ENCODE measurements at regions not wholly inside any gene's neighbourhood (a gene's known extent, or its start where the extent isn't known, plus 50 kb on each side); places are given as distances from the start of the nearest gene placed in this dataset.
"Not testable (repeated sequence)": the region's sequence is repeated elsewhere in the genome, so short reads cannot be mapped to it uniquely, and the experiment has no call there.

DNA sequence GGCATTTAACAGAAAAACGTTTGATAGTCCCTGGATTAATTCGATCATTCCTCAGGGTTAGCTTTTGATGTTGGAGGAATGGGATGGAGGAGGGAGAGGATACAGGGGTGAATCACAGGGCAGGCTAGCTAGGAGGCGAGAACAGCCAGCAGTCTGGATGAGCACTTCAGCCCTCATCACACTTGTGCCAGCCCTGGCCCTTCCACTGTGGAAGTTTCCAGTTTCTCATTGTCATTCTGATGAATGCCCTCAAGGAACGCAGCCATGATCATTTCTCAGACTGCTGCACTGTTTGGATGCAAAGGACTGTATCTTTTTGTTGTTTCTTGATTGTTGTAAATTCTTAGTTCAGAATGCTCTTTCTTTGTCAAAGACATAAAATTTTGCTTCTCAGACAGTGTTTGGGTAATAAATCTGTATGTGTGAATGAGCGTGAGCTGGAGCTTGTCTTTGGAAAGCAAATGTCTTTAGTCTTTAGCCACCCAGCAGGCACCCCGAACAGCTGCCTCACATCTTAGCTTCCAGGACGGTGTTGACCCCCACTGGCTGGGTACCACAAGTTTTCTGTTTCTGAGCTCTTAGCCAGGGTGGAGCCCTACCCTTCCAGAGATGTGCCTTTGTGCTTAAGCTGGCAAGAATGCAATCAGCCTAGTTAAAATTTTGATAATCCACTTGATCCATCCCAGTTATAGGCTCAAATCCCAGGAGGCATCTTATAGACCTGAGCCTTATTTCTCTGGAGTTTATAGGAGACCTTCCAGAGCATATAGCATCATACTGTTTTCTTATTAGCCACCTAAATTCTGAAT lies 121.1 kb downstream of the PDCD6IP start:
- no peak for DNase-seq (ENCODE audit: low spot score)

DNA sequence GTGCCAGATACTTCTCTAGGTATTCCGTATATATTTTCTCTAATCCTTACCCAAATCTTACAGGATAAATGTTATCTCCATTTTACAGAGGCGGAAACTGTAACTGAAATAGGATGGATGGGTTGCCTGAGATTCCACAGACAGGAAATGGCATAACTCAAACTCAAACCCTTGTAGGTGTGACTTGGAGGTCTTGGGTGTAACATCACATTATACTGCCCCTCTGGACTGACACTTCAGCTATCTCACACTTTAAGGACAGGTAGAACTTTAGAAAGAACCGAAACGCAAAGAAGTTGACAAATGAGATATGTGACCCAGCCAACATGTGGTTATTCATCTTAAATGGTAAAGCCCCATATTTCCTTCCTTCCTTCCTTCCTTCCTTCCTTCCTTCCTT lies 122.1 kb downstream of the PDCD6IP start:
- DNase-seq (ENCODE audit: low spot score), result no peak

DNA sequence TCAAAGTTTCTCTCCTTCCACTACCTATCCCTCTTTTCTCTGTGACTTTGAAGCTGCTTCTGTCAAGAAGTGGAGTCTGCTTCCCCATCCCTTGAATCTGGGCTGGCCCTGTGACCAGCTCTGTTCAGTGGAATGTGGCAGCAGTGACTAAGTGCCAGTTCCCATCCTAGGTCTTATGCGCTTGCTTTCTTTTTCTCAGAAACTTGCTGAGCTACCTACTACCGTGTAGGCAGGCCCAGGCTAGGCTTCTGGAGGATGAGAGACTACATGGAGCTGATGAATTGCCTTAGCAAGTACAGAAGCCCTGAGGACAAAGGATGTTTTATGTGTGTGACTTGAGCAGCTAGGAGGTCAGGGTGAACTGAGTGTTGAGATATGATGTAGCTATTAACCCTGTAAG lies 123.2 kb downstream of the PDCD6IP start:
- no peak for DNase-seq (ENCODE audit: low spot score)

DNA sequence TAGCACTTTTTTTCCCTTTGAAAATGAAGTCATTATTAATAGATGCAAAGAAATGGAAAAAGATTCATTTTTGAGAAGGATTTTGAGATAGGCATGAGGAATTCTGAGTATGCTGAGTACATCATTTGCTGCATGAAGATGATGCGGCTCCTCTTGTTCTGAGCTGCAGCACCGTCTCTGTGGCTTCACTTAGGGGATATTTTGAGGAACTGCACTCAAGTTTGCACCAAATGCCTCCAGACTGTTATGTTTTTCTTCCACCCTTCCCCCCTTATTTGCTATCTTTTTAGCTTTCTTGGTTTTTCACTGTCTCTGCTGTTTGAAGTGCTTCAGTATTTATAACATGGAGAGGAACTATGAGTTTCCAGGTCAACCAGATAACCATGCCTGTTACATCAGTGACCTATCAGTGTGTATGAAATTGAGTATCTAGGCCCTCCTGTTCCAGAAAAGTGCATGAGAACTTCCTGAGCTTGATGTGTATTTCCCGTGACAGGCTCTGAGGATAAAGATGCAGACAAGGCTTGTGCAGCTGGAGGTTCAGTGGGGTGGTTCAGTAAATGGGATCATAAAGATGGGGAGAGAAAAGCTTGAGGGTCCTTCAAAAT lies 128.7 kb downstream of the PDCD6IP start:
- no peak for DNase-seq (ENCODE audit: low spot score)

DNA sequence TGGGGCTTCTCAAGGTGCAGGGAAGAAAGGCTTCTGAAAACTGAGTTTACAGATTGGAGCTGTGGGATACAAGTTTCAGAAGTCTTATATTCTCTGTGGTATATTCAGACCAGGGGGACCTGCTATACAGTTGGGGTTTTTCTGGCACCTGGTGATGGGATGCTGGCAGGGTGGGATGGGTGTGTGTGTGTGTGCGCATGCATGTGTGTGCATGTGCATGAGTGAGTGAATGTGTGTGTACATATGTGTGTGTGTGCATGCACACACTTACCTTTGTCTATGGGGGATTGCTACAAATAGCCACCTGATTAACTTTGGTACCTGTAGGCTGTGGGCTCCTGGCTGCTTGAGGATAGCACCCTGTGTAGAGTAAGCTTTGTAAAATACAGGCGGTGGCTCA lies 131.4 kb downstream of the PDCD6IP start:
- no peak for DNase-seq (ENCODE audit: low spot score)

DNA sequence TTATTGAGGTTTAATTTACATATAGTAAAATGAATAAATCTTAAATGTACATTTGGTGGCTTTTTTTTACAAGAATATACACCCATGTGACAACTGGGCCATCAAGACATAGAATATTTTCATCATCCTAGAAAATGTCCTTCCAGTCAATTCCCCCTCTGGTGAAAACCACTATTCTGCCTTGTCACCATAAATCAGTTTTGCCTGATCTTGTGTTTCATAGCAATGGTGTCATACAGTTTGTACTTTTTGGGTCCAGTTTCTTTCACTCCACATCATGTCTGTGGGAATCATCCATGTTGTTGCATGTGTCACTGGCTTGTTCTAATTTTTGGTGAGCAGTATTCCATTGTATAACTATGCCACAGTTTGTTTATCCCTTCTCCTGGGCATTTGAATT lies 133.1 kb downstream of the PDCD6IP start:
- no peak for DNase-seq (ENCODE audit: low spot score)

DNA sequence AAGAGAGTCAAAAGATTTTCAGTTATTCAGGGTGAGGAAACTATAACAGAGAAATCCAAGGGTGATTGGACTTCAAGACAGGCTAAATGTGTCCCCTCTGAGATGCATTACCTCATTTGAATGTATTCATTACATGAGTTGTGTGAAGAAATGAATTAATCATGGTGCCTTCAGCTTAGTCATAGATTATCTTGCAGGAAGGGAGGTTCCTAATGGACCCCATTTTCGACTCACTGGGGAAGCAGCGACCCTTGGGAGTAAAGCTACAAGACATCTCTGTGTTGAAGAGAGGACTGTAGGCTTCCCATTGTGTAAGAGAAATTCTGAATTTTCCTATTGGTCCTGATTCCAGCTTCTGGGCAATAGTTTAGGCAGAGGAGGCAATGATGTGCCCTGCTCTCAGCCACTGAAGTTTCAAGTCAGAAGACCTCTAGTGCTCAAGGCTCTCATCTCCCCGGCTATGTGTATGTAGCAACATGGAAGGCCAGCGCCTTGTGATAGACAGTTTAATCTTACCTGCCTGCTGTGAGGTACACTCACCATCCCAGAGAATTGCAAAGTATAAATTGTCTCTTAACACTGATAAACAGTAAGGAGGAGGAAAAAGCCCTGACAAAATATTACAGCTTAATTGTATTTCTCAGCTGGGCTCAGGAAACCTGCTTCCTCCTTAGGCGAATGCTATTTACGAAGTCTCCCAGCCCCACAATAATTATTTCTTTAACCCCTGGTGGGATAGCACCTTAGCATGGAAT lies 133.8 kb downstream of the PDCD6IP start:
- DNase-seq (ENCODE audit: low spot score), result no peak

DNA sequence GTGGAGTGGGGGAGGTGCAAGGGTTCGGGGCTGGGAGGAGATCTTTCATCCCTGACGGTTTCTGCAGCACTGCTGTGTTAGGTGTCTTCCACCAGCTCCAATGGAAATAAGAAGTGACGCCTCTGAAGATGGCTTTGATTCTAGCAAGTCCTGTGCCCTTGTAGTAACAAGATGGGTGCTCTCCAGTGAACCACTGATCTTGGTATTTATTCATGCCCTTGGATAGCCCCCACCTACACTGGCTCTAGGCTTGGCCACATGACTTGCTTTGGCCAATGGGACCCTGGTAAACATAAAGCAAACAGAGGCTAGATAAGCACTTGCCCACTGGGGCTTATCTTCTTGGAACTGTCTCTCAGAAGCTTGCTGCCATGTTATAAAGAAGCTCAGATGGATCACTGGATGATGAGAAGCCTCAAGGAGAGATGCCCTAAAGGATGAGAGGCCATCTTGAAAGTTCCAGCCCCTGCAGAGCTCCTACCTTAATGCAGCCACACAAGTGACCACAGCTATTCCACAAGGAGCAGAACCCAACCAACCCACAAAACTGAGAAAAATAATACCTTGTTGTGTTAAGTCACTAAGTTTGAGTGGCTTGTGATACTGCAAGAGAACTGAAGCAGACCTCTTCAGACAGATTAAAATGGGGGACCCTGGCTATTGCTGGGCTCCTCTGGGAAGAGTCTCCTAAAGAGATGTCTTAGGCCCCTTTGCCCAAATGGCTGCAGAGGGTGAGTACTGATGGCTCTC lies 137.9 kb downstream of the PDCD6IP start:
- DNase-seq (ENCODE audit: low spot score), result no peak

DNA sequence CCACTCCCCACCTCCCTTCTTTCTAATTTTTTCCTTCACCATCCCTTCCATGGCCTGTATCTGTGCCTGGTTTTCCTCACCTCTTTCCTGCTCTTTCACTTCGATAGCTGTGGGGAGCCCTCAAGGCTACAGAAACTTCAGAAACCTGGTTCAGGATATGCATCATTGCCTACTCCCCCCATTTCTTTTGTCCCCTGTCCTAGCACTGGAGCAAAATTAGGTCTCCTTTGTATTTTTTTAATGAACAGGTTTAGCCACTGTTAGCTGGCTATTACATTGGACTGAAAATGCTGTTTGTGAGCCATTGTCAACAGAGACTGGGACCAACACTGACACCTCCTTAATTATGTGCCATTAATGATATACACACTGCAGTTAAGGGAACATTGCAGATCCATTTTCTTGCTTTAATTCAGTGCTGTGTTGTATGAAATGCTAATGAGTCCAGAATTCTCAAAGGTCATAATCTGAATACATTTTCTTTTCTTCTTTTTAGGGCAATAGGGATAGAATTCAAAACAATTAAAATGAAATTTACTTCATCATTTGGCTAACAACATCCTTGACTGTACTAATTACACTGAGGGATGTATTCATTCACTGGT lies 138.6 kb downstream of the PDCD6IP start:
- DNase-seq (ENCODE audit: low spot score), result no peak

DNA sequence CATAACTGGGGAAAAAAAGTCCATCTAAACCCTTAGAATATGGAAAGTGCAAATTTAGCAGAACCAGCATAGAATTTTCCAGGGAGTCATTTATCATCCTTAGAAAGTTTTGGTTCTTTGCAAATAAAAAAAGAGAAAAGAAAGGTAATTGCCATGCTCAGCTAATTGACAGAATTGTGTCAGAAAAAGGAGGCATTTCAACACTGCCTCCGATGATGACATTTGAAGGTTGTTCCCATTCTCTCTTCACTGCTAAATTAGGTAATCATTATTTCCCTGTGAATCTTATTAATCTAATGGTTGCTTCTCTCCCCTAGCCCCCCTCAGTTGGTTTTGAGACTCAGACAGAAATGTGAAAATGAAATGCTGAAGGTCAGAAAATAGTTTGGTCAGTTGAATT lies 139.2 kb downstream of the PDCD6IP start:
- DNase-seq (ENCODE audit: low spot score), result no peak

DNA sequence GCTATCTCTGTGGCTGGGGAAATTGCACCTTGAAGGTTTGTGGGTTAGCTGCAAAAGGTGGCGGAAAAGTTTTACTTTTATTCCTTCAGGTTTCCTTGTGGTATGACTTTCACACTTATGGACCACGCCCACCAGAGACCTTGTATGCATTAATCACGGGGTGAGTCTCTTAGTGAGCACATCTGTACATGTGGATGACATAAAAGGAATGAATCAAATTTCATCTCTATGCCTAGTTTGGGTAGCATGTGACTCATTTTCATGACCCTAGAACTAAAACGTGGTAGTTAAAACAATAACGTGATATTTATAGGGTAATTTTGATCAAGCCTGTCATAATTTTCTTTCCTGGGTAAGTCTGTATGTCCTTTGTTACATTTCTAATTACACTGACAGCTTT lies 141.7 kb downstream of the PDCD6IP start:
- no peak for DNase-seq (ENCODE audit: low spot score)

DNA sequence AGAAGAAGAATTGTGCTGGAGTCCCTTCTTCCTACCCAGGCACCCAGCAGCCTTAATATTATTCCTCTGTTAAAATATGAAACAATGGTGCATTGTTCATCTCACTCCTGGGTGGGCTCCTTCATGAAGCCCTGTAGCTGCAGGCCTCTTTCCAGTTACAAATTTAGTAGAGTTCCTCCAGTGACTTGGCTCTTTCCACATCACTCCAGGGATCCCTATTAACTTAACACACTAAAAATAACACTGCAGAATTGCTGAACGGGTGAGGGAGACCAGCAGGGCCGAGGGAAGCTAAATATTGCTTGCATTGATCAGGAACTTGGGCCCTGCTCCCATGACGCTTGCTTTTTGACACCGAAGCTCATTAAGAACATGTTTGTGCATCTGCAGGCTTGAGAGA lies 142.3 kb downstream of the PDCD6IP start:
- DNase-seq (ENCODE audit: low spot score), result no peak

DNA sequence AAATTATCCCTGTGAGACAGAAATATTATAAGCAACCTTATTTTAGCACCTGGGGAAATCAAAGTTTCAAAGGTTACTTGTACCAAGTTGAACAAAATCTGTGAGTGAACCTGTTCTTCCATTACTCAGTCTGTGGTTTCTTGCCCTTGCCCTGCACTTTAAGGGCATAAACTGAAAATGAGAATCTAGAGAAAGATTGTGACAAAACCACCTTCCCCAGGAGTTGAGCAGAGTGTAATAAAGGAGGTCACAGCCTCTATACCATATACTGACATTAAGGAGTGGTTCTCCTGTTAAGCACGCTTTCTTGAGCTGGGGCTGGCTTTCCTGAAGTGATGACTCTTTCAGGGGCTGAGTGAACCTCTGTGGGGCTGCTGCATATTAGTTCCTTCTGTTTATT lies 143.4 kb downstream of the PDCD6IP start:
- DNase-seq (ENCODE audit: low spot score), result no peak

DNA sequence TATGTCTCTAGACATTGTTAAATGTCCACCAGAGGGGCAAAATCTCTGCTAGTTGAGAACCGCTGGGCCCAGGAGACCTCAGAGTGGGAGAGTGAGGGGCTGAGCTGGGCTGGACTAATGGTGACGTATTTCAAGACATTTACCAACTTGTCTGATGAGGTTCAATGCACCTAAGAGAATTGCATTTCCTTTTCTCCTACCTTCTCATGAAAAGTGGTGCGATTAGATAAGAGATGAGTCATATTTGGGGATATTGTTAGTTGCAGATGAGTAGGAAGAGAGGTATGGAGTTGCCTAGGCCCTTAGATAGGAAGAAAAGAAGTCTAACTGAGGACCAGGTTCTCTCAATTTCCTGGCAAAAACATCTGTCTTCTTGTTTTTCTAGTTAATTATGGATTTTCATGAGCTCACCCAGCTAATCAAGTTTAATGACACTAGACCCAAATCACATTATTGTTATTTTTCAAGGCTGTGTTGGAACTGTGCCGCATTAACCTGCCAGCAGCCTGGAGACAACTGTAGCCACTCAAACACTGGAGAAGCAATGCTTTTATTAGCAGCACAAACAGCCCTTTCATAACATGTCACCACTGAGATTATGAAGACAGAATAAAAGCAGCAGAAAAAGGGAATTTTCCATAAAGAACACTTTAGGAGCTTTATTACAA lies 144.2 kb downstream of the PDCD6IP start:
- no peak for DNase-seq (ENCODE audit: low spot score)

DNA sequence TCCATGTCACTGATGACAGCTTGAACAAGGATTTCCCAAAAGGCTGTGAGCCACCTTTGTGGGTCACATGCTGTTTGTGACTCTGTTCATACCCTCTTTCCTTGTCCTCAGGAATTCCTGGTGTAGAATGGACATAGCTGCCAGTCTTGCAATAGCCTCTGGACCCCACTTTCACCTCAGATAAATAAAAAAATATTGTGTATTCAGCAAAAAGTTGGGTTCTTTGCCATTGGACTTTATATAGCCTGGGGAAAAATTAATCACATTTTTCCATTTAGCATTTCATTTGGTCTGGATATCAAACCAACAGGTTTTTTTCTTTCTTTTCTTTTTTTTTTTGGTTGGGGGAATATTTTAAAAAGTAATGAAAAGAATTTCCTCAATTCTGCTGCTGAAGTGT lies 144.8 kb downstream of the PDCD6IP start:
- DNase-seq (ENCODE audit: low spot score), result no peak

DNA sequence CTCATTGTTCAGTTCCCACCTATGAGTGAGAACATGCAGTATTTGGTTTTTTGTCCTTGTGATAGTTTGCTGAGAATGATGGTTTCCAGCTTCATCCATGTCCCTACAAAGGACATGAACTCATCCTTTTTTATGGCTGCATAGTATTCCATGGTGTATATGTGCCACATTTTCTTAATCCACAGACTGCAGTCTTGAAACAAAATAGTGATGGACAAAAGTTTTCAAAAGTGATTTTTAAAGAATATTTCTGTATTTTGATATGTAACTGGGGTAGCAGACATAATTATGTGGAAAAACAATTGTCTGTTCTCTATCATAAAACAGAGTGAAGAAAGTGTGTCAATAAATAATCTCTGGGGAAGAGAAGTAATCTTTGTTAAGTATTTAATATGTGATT lies 148.2 kb downstream of the PDCD6IP start:
- DNase-seq (ENCODE audit: low spot score), result not testable (repeated sequence)

DNA sequence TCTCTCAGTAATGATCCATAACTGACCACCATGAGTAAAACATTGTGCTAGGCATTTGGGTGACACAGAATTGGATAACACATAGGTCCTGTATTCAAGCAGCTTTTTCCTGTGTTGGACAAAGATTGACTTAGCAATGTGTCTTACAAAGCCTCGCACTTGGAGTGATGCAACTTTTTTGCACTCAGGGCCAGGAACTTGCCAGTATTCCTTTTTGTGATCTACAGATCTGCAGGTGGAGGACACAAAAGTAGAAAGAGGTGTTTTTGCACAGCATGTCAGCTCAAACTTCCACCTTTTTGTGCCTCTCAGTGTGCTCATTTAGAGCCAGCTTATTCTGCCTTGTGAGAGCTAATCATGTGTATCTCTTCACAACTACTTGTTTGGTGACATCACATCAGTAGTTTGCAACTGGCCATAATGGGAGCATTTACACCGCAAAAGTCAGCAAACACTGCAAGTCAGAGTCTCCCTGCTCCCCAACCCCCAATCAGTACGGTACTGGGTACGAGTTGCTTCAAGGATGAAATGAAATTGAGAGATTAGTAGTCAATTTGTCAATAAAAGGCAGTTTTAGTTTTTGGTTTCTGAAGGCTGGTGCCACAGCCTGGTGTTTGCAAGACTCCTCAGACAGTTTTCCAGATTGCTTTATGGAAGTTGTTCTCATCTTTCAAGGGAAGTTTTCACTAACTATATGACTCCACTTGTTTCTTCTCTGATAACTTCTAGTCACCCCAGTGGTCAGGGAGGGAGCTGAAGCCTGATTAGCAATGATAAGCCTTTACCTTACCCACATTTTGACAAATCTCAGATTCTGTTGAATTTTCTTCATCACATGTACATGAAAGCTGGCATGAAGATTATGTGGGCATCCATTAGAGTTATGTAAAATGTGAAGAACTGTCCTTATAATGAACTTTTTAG lies 149.1 kb downstream of the PDCD6IP start:
- no peak for DNase-seq (ENCODE audit: low spot score)

DNA sequence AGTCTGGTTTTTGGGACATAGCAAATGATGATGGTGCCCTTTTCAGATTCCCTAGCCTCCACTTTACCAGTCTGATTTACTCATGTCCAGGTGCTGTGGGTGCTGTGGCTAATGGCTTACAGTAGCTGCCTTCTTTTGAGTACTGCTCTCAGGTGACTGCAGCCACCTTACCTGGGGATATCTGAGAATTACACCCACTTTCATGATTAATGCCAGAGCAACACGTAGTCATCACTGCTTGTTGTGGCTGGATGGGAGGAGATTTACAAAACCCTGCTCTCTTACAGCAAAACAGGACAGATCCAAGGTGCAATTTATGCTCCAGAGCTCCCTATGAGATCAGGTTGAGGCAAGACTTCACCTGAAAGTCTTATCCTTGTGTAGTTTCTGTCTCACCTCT lies 150.6 kb downstream of the PDCD6IP start:
- no peak for DNase-seq (ENCODE audit: low spot score)

DNA sequence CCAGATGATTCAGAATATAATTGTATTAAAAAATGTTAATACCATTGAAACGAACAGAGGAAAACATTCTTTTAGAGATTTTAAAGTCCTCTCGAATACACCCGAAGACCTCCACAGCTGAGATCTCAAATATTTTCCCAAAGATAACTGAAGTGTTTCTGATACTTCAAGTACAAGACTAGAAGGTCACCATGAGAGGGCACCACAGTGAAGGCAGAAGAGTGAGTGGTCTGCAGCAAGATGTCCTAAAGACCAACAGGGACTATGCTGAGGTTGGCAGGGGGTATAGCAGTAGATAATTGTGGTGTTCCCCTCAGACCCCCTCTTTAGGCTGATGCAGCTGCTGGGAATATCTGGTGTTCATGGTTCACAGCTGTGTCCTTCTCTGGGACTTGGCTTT lies 156.5 kb downstream of the PDCD6IP start:
- DNase-seq (ENCODE audit: low spot score), result no peak

DNA sequence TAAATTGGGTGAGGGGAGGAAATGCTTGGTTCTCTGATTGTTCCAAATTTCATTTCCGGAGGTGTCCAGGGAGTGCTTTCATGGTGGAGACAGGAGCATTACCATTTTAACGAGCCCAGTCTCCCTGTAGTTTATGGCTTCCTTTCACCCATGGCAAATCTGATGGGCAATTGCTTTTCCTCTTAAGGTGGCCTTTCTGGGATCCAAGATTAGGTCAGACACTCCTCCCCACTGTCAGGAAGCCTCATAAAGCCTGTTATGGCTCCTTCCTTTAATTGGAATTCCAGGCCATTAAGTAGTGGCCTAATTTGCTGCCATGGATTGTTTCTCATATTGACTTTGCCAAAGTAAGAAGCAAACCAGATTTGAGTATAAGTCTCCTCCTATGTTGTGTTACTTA lies 157.8 kb downstream of the PDCD6IP start:
- no peak for DNase-seq (ENCODE audit: low spot score)
